GM21515 (cell line): ENCODE measurements at regions not wholly inside any gene's neighbourhood (a gene's known extent, or its start where the extent isn't known, plus 50 kb on each side); places are given as distances from the start of the nearest gene placed in this dataset.
"Not testable (repeated sequence)": the region's sequence is repeated elsewhere in the genome, so short reads cannot be mapped to it uniquely, and the experiment has no call there.

Experiments used
- ATAC-seq: cut with Tn5 transposase; IDR thresholded peaks from one replicate; pipeline ENCODE4 v1.9.1; 2021; ENCODE audit not compliant: unreplicated experiment

- ATAC-seq, result no peak
Observed at GRCh38 chr14:87443039-87443438, 549.9 kb downstream of the GALC start.

GRCh38 chr14:87437158-87437557 lies 555.8 kb downstream of the GALC start:
- ATAC-seq, result no peak

- ATAC-seq, result no peak
Observed at GRCh38 chr14:87434680-87435079, 558.3 kb downstream of the GALC start.

- no peak for ATAC-seq
Observed at GRCh38 chr14:87434011-87434410, 559.0 kb downstream of the GALC start.

GRCh38 chr14:87432698-87433097 lies 560.3 kb downstream of the GALC start:
- ATAC-seq, result no peak

- no peak for ATAC-seq
Observed at GRCh38 chr14:87430810-87431209, 562.2 kb downstream of the GALC start.

GRCh38 chr14:87430214-87430613 lies 562.8 kb downstream of the GALC start:
- no peak for ATAC-seq

- ATAC-seq, result no peak
Observed at GRCh38 chr14:87419925-87420324, 573.1 kb downstream of the GALC start.

- ATAC-seq, result no peak
Observed at GRCh38 chr14:87411370-87411769, 581.6 kb downstream of the GALC start.

- no peak for ATAC-seq
Observed at GRCh38 chr14:87409393-87409792, 583.6 kb downstream of the GALC start.

- ATAC-seq, result no peak
Observed at GRCh38 chr14:87407344-87407743, 585.6 kb downstream of the GALC start.

GRCh38 chr14:87405563-87405962 lies 587.4 kb downstream of the GALC start:
- ATAC-seq, result no peak

- ATAC-seq, result no peak
Observed at GRCh38 chr14:87397499-87397898, 595.5 kb downstream of the GALC start.

- ATAC-seq, result no peak
Observed at GRCh38 chr14:87391066-87391465, 601.9 kb downstream of the GALC start.

- no peak for ATAC-seq
Observed at GRCh38 chr14:87388946-87389345, 604.0 kb downstream of the GALC start.

- no peak for ATAC-seq
Observed at GRCh38 chr14:87387806-87388205, 605.2 kb downstream of the GALC start.

- ATAC-seq, result no peak
Observed at GRCh38 chr14:87386524-87386923, 606.5 kb downstream of the GALC start.

GRCh38 chr14:87380054-87380453 lies 612.9 kb downstream of the GALC start:
- ATAC-seq, result no peak

- no peak for ATAC-seq
Observed at GRCh38 chr14:87368751-87369150, 624.2 kb downstream of the GALC start.

- not testable (repeated sequence) for ATAC-seq
Observed at GRCh38 chr14:87360246-87360645, 632.7 kb downstream of the GALC start.

- ATAC-seq, result no peak
Observed at GRCh38 chr14:87351007-87351406, 642.0 kb downstream of the GALC start.

- no peak for ATAC-seq
Observed at GRCh38 chr14:87349921-87350320, 643.1 kb downstream of the GALC start.

GRCh38 chr14:87343652-87344051 lies 649.3 kb downstream of the GALC start:
- ATAC-seq, result no peak
